Neural progenitor cell (in vitro differentiated cells): ENCODE measurements at regions not wholly inside any gene's neighbourhood (a gene's known extent, or its start where the extent isn't known, plus 50 kb on each side); places are given as distances from the start of the nearest gene placed in this dataset.

Source experiments
- DNase-seq: peaks from one replicate; pipeline ENCODE4 v3.0.0-alpha.2; 2016; ENCODE audit warnings: low spot score
- H2AFZ ChIP-seq: fragments of 200-600 bp; sonication (generic); replicated peaks from 2 replicates; pipeline ENCODE4 v1.6.1; 2016; ENCODE audit warnings: antibody characterized with exemption
- H3F3A ChIP-seq: fragments of 200-600 bp; sonication (generic); 2 replicates; pipeline ENCODE4 v1.6.1; 2016; ENCODE audit warnings: antibody characterized with exemption, low read depth
- H3K27ac ChIP-seq: fragments of 200-600 bp; sonication (generic); 2 replicates; pipeline ENCODE4 v1.5.1; 2016; ENCODE audit warnings: mild to moderate bottlenecking
- H3K27me3 ChIP-seq: fragments of 200-600 bp; sonication (generic); 2 replicates; pipeline ENCODE4 v1.6.1; 2016; ENCODE audit warnings: mild to moderate bottlenecking, moderate library complexity
- H3K36me3 ChIP-seq: fragments of 200-600 bp; sonication (generic); 2 replicates; pipeline ENCODE4 v1.5.1; 2016
- H3K4me1 ChIP-seq: fragments of 200-600 bp; sonication (generic); 2 replicates; pipeline ENCODE4 v1.6.1; 2016; ENCODE audit warnings: mixed run types
- H3K4me2 ChIP-seq: fragments of 200-600 bp; sonication (generic); 2 replicates; pipeline ENCODE4 v1.6.1; 2016
- H3K4me3 ChIP-seq: fragments of 200-600 bp; sonication (generic); 2 replicates; pipeline ENCODE4 v1.5.1; 2016
- H3K79me2 ChIP-seq: fragments of 200-600 bp; sonication (generic); 2 replicates; pipeline ENCODE4 v1.6.1; 2016; ENCODE audit warnings: low read depth
- H3K9ac ChIP-seq: fragments of 200-600 bp; sonication (generic); 2 replicates; pipeline ENCODE4 v1.6.1; 2016
- H3K9me3 ChIP-seq: fragments of 200-600 bp; sonication (generic); 2 replicates; pipeline ENCODE4 v1.5.1; 2016; ENCODE audit warnings: low read depth
- H4K20me1 ChIP-seq: fragments of 200-600 bp; sonication (generic); 2 replicates; pipeline ENCODE4 v1.6.1; 2016; ENCODE audit warnings: low read depth
- H3K27ac Mint-ChIP-seq: 3 replicates; pipeline ENCODE4 v1.8.0; 2021; ENCODE audit warnings: mixed read lengths
- H3K27me3 Mint-ChIP-seq: 2 replicates; pipeline ENCODE4 v1.8.0; 2022; ENCODE audit warnings: low read depth, mild to moderate bottlenecking, inconsistent platforms, moderate library complexity, mixed read lengths; ENCODE audit not compliant: insufficient read depth
- H3K36me3 Mint-ChIP-seq: 3 replicates; pipeline ENCODE4 v1.8.0; 2021; ENCODE audit warnings: mixed read lengths
- H3K4me1 Mint-ChIP-seq: 3 replicates; pipeline ENCODE4 v1.8.0; 2021; ENCODE audit warnings: mixed read lengths
- H3K4me3 Mint-ChIP-seq: 3 replicates; pipeline ENCODE4 v1.8.0; 2021; ENCODE audit warnings: mild to moderate bottlenecking, moderate library complexity, mixed read lengths
- H3K9me3 Mint-ChIP-seq: 3 replicates; pipeline ENCODE4 v1.8.0; 2020; ENCODE audit warnings: mixed read lengths
- CTCF ChIP-seq: fragments of 200-600 bp; sonication (generic); IDR thresholded peaks from 2 replicates; pipeline ENCODE4 v1.5.1; 2017; ENCODE audit warnings: antibody characterized with exemption, mild to moderate bottlenecking
- EZH2 ChIP-seq: fragments of 200-600 bp; sonication (generic); IDR thresholded peaks from 2 replicates; pipeline ENCODE4 v1.6.1; 2017; ENCODE audit warnings: antibody characterized with exemption, mild to moderate bottlenecking, moderate library complexity
- EZH2phosphoT487 ChIP-seq: fragments of 200-600 bp; sonication (generic); IDR thresholded peaks from 2 replicates; pipeline ENCODE4 v1.6.1; 2017; ENCODE audit warnings: antibody characterized with exemption

DNA sequence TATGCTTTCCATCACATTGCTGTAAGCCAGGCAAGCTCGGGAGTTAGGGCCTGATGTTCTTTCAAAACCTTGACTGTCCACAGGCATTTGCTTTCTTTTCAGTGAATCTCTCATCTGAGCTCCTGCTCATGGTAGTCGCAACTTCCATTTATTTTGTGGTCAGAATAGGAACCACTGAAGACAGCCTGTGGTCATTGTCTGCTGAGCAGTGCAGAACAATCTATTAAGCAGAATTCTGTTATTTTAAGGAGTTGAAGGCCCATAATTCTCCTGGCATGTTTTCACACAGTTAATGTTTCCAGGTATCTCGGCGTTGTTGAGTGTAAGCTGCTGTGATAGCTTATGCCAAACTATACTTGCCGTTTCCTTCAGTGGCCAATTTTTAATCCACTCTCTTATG, 491.1 kb upstream of the AKR1E2 start:
- H3K36me3 ChIP-seq, result no peaks in the 10 kb centered on the region
- TF ChIP-seq CTCF (no peak), EZH2 (no peak), EZH2phosphoT487 (no peak)
- no peak for DNase-seq

DNA sequence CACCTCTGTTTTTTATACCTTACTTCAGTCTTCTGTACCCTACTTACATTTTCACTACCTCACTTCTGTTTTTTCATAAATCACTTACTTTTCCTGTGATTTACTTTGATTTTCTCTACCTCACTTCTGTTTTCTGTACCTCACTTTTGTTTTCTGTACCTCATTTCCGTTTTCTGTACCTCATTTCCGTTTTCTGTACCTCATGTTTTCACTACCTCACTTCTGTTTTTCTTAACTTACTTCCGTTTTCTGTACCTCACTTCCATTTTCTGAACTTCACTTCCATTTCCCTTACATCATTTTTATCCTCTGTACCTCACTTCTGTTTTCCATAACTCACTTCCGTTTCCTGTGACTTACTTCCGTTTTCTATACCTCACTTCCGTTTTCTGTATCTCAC, 492.0 kb upstream of the AKR1E2 start:
- no peak overlapping the region for H3K4me3 ChIP-seq
- no peaks in the 10 kb centered on the region for H4K20me1 ChIP-seq
- H3K36me3 ChIP-seq, result no peaks in the 10 kb centered on the region
- H3K27me3 ChIP-seq, result no peaks in the 10 kb centered on the region
- H3K9me3 Mint-ChIP-seq, result no peaks in the 10 kb centered on the region
- H3K9ac ChIP-seq, result no peak overlapping the region
- H3K36me3 Mint-ChIP-seq, result no peaks in the 10 kb centered on the region
- no peaks in the 10 kb centered on the region for H3K79me2 ChIP-seq
- peaks cover under 1% of the 10 kb centered on the region for H3K27me3 Mint-ChIP-seq
- no peak overlapping the region for H3K4me3 Mint-ChIP-seq
- H2AFZ ChIP-seq, result no peak overlapping the region
- no peak overlapping the region for H3K27ac Mint-ChIP-seq
- no peaks in the 10 kb centered on the region for H3F3A ChIP-seq
- H3K4me1 ChIP-seq, result no peaks in the 10 kb centered on the region
- TF ChIP-seq CTCF, result no peak
- no peak for TF ChIP-seq EZH2phosphoT487
- no peak overlapping the region for H3K4me2 ChIP-seq
- H3K9me3 ChIP-seq, result no peaks in the 10 kb centered on the region
- peaks cover 4% of the 10 kb centered on the region for H3K4me1 Mint-ChIP-seq
- DNase-seq, result no peak
- no peak overlapping the region for H3K27ac ChIP-seq

More for the DNA sequence above, 491.1 kb upstream of the AKR1E2 start:
- Histone ChIP-seq H3K27me3 (no peaks in the 10 kb centered on the region), H3F3A (no peaks in the 10 kb centered on the region), H3K4me2 (no peak overlapping the region), H3K4me3 (no peak overlapping the region), H4K20me1 (no peaks in the 10 kb centered on the region), H2AFZ (no peak overlapping the region), H3K9me3 (no peaks in the 10 kb centered on the region), H3K79me2 (no peaks in the 10 kb centered on the region), H3K27ac (no peak overlapping the region), H3K9ac (no peak overlapping the region), H3K4me1 (no peaks in the 10 kb centered on the region)
- H3K4me1 Mint-ChIP-seq, result peaks cover 4% of the 10 kb centered on the region
- no peak overlapping the region for H3K4me3 Mint-ChIP-seq
- H3K36me3 Mint-ChIP-seq, result no peaks in the 10 kb centered on the region
- H3K9me3 Mint-ChIP-seq, result no peaks in the 10 kb centered on the region
- no peak overlapping the region for H3K27ac Mint-ChIP-seq
- H3K27me3 Mint-ChIP-seq, result no peaks in the 10 kb centered on the region

GRCh38 chr10:4333459-4333894, 492.5 kb upstream of the AKR1E2 start:
- H3F3A ChIP-seq, result no peaks in the 10 kb centered on the region
- no peak overlapping the region for H3K4me3 Mint-ChIP-seq
- H3K9me3 ChIP-seq, result no peaks in the 10 kb centered on the region
- TF ChIP-seq EZH2phosphoT487 (no peak), EZH2 (no peak), CTCF (no peak)
- H3K4me2 ChIP-seq, result no peak overlapping the region
- no peak for DNase-seq
- H3K27me3 ChIP-seq, result no peaks in the 10 kb centered on the region
- no peaks in the 10 kb centered on the region for H3K79me2 ChIP-seq
- no peaks in the 10 kb centered on the region for H4K20me1 ChIP-seq
- H2AFZ ChIP-seq, result no peak overlapping the region
- no peaks in the 10 kb centered on the region for H3K9me3 Mint-ChIP-seq
- H3K27ac Mint-ChIP-seq, result no peak overlapping the region
- H3K4me3 ChIP-seq, result no peak overlapping the region
- peaks cover 2% of the 10 kb centered on the region for H3K27me3 Mint-ChIP-seq
- peaks cover 4% of the 10 kb centered on the region for H3K4me1 Mint-ChIP-seq
- no peaks in the 10 kb centered on the region for H3K36me3 Mint-ChIP-seq
- no peak overlapping the region for H3K27ac ChIP-seq
- H3K9ac ChIP-seq, result no peak overlapping the region
- no peaks in the 10 kb centered on the region for H3K4me1 ChIP-seq
- no peaks in the 10 kb centered on the region for H3K36me3 ChIP-seq
